Erythroblast (primary cell): ENCODE measurements at regions not wholly inside any gene's neighbourhood (a gene's known extent, or its start where the extent isn't known, plus 50 kb on each side); places are given as distances from the start of the nearest gene placed in this dataset.

ENCODE experiments used
- GATA1 ChIP-seq: IDR thresholded peaks from 2 replicates; pipeline ENCODE4 v1.6.1; 2011; ENCODE audit warnings: low read depth, mild to moderate bottlenecking, control low read depth, low read length, moderate library complexity
- POLR2A ChIP-seq: IDR thresholded peaks from 2 replicates; pipeline ENCODE4 v1.6.1; 2011; ENCODE audit warnings: mild to moderate bottlenecking, low read length

DNA sequence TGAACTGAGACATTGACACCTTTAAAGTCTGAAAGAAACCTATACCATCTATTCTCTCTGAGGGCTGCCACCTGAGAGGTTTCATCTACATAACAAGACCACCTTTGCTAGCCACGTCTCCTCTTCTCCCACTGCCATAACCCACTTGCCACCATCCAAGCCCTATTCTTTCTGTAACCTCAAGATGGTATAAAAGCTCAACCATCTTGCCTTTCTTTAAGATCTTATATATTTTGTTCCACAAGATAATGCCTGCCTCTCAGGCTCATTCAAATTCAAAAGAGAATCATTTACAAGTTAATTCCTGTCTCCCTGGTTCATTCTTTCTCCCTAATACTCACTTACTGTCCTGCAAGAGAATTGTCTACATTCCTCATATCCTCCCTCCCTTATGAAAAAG is 192.5 kb downstream of the OTOR start:
- TF ChIP-seq POLR2A (no peak), GATA1 (no peak)
